ENCODE measurements at regions not wholly inside any gene's neighbourhood (a gene's known extent, or its start where the extent isn't known, plus 50 kb on each side); places are given as distances from the start of the nearest gene placed in this dataset.
"Not testable (repeated sequence)": the region's sequence is repeated elsewhere in the genome, so short reads cannot be mapped to it uniquely, and the experiment has no call there.

GRCh38 chr16:29145486-29146225 is 160.8 kb downstream of the LAT start:
- TF ChIP-seq CTCF (tag by site-specific recombination; IDR thresholded peaks at IDR 0.05); RBAK (tag by site-specific recombination; IDR thresholded peaks at IDR 0.05); ZBTB21 (tag by site-specific recombination; IDR thresholded peaks at IDR 0.05); ZBTB49 (tag by site-specific recombination; IDR thresholded peaks at IDR 0.05; ENCODE audit: low read depth); ZNF140 (tag by site-specific recombination; IDR thresholded peaks at IDR 0.05); ZNF324 (tag by site-specific recombination; IDR thresholded peaks at IDR 0.05); GLI2 (tag by site-specific recombination; IDR thresholded peaks at IDR 0.05; ENCODE audit: borderline replicate concordance, low read depth); SP2 (tag by site-specific recombination; IDR thresholded peaks at IDR 0.05); ZNF169 (tag by site-specific recombination; IDR thresholded peaks at IDR 0.05); ZNF292 (tag by site-specific recombination; IDR thresholded peaks at IDR 0.05; ENCODE audit: borderline replicate concordance, low read depth); ZNF449 (tag by site-specific recombination; IDR thresholded peaks at IDR 0.05): not testable (repeated sequence)
